ENCODE measurements at regions not wholly inside any gene's neighbourhood (a gene's known extent, or its start where the extent isn't known, plus 50 kb on each side); places are given as distances from the start of the nearest gene placed in this dataset.

GRCh38 chr12:77777274-77777673 lies 53.4 kb upstream of the NAV3 start:
- 50% methylated on average over 1 of the region's 1 CpG for WGBS (ENCODE audit: low lambda C conversion rate)

DNA sequence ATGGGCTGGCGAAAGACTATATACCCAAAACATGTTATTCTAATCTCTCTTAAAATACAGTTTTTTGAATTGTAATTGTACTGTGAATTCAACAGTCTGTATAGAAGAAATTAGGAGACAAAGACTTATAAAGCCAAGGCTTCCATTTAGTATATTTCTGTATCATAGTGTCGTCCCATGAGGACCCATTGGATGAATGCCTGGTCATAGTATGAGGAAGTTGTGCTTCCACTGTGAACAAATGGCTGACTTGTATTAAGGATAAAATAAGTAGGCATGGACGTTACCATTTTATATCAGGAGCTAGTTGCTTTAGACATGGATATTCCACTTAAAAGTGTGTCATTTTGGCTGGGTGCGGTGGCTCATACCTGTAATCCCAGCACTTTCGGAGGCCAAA lies 55.9 kb upstream of the NAV3 start:
- Histone ChIP-seq H3K36me3 (replicated peaks in 1 of 2; ENCODE audit: control insufficient read depth in 1 of 2, insufficient read depth in 2 of 2, low read length in 1 of 2) (no peaks in the 10 kb centered on the region), H4K20me1 (ENCODE audit: insufficient read depth) (no peaks in the 10 kb centered on the region), H3K4me3 (ENCODE audit: low read depth in 2 of 2, low read length in 1 of 2) (no peak overlapping the region), H3K4me1 (ENCODE audit: control insufficient read depth in 1 of 2, insufficient read depth in 2 of 2, low read depth in 1 of 2, low read length in 1 of 2) (no peaks in the 10 kb centered on the region), H3K79me2 (ENCODE audit: insufficient read depth) (no peaks in the 10 kb centered on the region), H3F3A (replicated peaks; ENCODE audit: insufficient read depth) (peaks cover 5% of the 10 kb centered on the region), H3K9me3 (no peaks in the 10 kb centered on the region), H3K9ac (no peak overlapping the region), H3K4me2 (no peak overlapping the region), H3K27ac (ENCODE audit: low read depth in 2 of 2, low read length in 1 of 2) (no peak overlapping the region), H3K27me3 (ENCODE audit: insufficient read depth) (no peaks in the 10 kb centered on the region), H3K9me2 (no peaks in the 10 kb centered on the region), H2AFZ (ENCODE audit: low read depth) (no peak overlapping the region)
- CTCF ChIA-PET, result no interaction called here
- DNase-seq, result no peak
- no peak for TF ChIP-seq RAD21 (IDR thresholded peaks at IDR 0.05; ENCODE audit: low read length)
- TF ChIP-seq NRF1 (IDR thresholded peaks at IDR 0.05; ENCODE audit: low read depth, low read length), result no peak
- no peak for TF ChIP-seq RCOR1 (IDR thresholded peaks at IDR 0.05; ENCODE audit: low read length)
- no peak for TF ChIP-seq EP300 (IDR thresholded peaks at IDR 0.05; ENCODE audit: borderline replicate concordance in 1 of 2, low read depth in 1 of 2, low read length in 1 of 2)
- TF ChIP-seq, protein P1, sequence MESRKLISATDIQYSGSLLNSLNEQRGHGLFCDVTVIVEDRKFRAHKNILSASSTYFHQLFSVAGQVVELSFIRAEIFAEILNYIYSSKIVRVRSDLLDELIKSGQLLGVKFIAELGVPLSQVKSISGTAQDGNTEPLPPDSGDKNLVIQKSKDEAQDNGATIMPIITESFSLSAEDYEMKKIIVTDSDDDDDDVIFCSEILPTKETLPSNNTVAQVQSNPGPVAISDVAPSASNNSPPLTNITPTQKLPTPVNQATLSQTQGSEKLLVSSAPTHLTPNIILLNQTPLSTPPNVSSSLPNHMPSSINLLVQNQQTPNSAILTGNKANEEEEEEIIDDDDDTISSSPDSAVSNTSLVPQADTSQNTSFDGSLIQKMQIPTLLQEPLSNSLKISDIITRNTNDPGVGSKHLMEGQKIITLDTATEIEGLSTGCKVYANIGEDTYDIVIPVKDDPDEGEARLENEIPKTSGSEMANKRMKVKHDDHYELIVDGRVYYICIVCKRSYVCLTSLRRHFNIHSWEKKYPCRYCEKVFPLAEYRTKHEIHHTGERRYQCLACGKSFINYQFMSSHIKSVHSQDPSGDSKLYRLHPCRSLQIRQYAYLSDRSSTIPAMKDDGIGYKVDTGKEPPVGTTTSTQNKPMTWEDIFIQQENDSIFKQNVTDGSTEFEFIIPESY (IDR thresholded peaks at IDR 0.05; ENCODE audit: borderline replicate concordance, low read depth), result no peak
- no peak for TF ChIP-seq JUND (IDR thresholded peaks at IDR 0.05)
- TF ChIP-seq USF2 (IDR thresholded peaks at IDR 0.05; ENCODE audit: borderline replicate concordance, low read depth, low read length), result no peak
- TF ChIP-seq FOXM1 (IDR thresholded peaks at IDR 0.05; ENCODE audit: low read depth), result no peak
- POLR2A ChIA-PET, result no interaction called here
- 70% methylated on average over 5 of the region's 5 CpGs for WGBS (ENCODE audit: low lambda C conversion rate)

More at GRCh38 chr12:77777274-77777673, 53.4 kb upstream of the NAV3 start:
- Histone ChIP-seq H3K27me3 (ENCODE audit: insufficient read depth) (no peaks in the 10 kb centered on the region), H3K4me2 (no peak overlapping the region), H3K4me1 (ENCODE audit: control insufficient read depth in 1 of 2, insufficient read depth in 2 of 2, low read depth in 1 of 2, low read length in 1 of 2) (no peaks in the 10 kb centered on the region), H3K4me3 (ENCODE audit: low read depth in 2 of 2, low read length in 1 of 2) (no peak overlapping the region), H3K9me3 (no peaks in the 10 kb centered on the region), H3K79me2 (ENCODE audit: insufficient read depth) (no peaks in the 10 kb centered on the region), H3K27ac (ENCODE audit: low read depth in 2 of 2, low read length in 1 of 2) (no peak overlapping the region), H3F3A (replicated peaks; ENCODE audit: insufficient read depth) (peaks cover 5% of the 10 kb centered on the region), H2AFZ (ENCODE audit: low read depth) (no peak overlapping the region), H3K36me3 (replicated peaks in 1 of 2; ENCODE audit: control insufficient read depth in 1 of 2, insufficient read depth in 2 of 2, low read length in 1 of 2) (no peaks in the 10 kb centered on the region), H3K9me2 (no peaks in the 10 kb centered on the region), H4K20me1 (ENCODE audit: insufficient read depth) (no peaks in the 10 kb centered on the region), H3K9ac (no peak overlapping the region)
- CTCF ChIA-PET, result no interaction called here
- POLR2A ChIA-PET, result no interaction called here
- DNase-seq, result no peak
- TF ChIP-seq SMC3 (IDR thresholded peaks at IDR 0.05; ENCODE audit: low read depth, low read length), result no peak
- no peak for TF ChIP-seq USF2 (IDR thresholded peaks at IDR 0.05; ENCODE audit: borderline replicate concordance, low read depth, low read length)
- no peak for TF ChIP-seq MEF2A (IDR thresholded peaks at IDR 0.05; ENCODE audit: borderline replicate concordance, low read depth)
- no peak for TF ChIP-seq RCOR1 (IDR thresholded peaks at IDR 0.05; ENCODE audit: low read length)
- TF ChIP-seq, protein P1 (IDR thresholded peaks at IDR 0.05; ENCODE audit: borderline replicate concordance, low read depth), result no peak
- no peak for TF ChIP-seq NFIC (IDR thresholded peaks at IDR 0.05; ENCODE audit: borderline replicate concordance)
- no peak for TF ChIP-seq GABPA (IDR thresholded peaks at IDR 0.05; ENCODE audit: low read depth)
- TF ChIP-seq NRF1 (IDR thresholded peaks at IDR 0.05; ENCODE audit: low read depth, low read length), result no peak
- TF ChIP-seq SIN3A (IDR thresholded peaks at IDR 0.05; ENCODE audit: borderline replicate concordance, low read depth, low read length), result no peak
- TF ChIP-seq FOXJ3 (CRISPR knock-in tag; IDR thresholded peaks at IDR 0.05), result no peak
- TF ChIP-seq TCF12 (IDR thresholded peaks at IDR 0.05), result no peak
- no peak for TF ChIP-seq MXI1 (IDR thresholded peaks at IDR 0.05; ENCODE audit: low read depth, low read length)
- TF ChIP-seq TEAD4 (IDR thresholded peaks at IDR 0.05; ENCODE audit: borderline replicate concordance, insufficient read depth), result no peak
- TF ChIP-seq CHD2 (IDR thresholded peaks at IDR 0.05; ENCODE audit: low read length, partially characterized antibody), result no peak
- TF ChIP-seq GATA2 (CRISPR knock-in tag; IDR thresholded peaks at IDR 0.05), result no peak
- no peak for TF ChIP-seq IRF3 (IDR thresholded peaks at IDR 0.05; ENCODE audit: low read depth, low read length)
